OCI-LY7 (cell line): ENCODE measurements at regions not wholly inside any gene's neighbourhood (a gene's known extent, or its start where the extent isn't known, plus 50 kb on each side); places are given as distances from the start of the nearest gene placed in this dataset.
"Not testable (repeated sequence)": the region's sequence is repeated elsewhere in the genome, so short reads cannot be mapped to it uniquely, and the experiment has no call there.

Source experiments
- CTCF ChIP-seq: fragments of 200-600 bp; sonication (generic); conservative IDR thresholded peaks from 2 replicates; pipeline ENCODE4 v1.5.1; 2014; ENCODE audit warnings: mild to moderate bottlenecking, antibody characterized with exemption, low read length, moderate library complexity, mixed read lengths
- EZH2phosphoT487 ChIP-seq: fragments of 200-600 bp; sonication (generic); IDR thresholded peaks from 2 replicates; pipeline ENCODE4 v1.6.1; 2018; ENCODE audit warnings: low read depth, borderline replicate concordance, mild to moderate bottlenecking, mixed run types, antibody characterized with exemption, low read length, moderate library complexity, mixed read lengths

- TF ChIP-seq CTCF, EZH2phosphoT487: not testable (repeated sequence)
Observed at GRCh38 chr4:159715180-159715579, 612.3 kb downstream of the RAPGEF2 start.
